Suprapubic skin (tissue), 4 donors: ENCODE measurements at regions not wholly inside any gene's neighbourhood (a gene's known extent, or its start where the extent isn't known, plus 50 kb on each side); places are given as distances from the start of the nearest gene placed in this dataset.

Experiments used
- EP300 ChIP-seq: sonication (generic); formaldehyde crosslinking; IDR thresholded peaks from one replicate; pipeline ENCODE4 v1.6.1; 2017; ENCODE audit warnings: antibody characterized with exemption
- POLR2A ChIP-seq, 2 donors: fragments of 450-650 bp; IDR thresholded peaks; one replicate each; pipeline ENCODE4 v1.6.1; 2017; ENCODE audit warnings: antibody characterized with exemption in 2 of 2, mild to moderate bottlenecking in 2 of 2, moderate library complexity in 2 of 2
- POLR2AphosphoS5 ChIP-seq, 3 donors: sonication (generic); formaldehyde crosslinking; IDR thresholded peaks; one replicate each; pipeline ENCODE4 v1.6.1; 2017; ENCODE audit warnings: antibody characterized with exemption in 3 of 3
- TF ChIP-seq, protein P1 (sequence below), 2 donors: fragments of 200-600 bp in 1 of 2; fragments of 450-650 bp in 1 of 2; sonication (generic) in 1 of 2; IDR thresholded peaks; one replicate each; pipeline ENCODE4 v1.5.1; 2016 to 2019; ENCODE audit warnings: antibody characterized with exemption in 2 of 2, mild to moderate bottlenecking in 1 of 2, moderate library complexity in 1 of 2

DNA sequence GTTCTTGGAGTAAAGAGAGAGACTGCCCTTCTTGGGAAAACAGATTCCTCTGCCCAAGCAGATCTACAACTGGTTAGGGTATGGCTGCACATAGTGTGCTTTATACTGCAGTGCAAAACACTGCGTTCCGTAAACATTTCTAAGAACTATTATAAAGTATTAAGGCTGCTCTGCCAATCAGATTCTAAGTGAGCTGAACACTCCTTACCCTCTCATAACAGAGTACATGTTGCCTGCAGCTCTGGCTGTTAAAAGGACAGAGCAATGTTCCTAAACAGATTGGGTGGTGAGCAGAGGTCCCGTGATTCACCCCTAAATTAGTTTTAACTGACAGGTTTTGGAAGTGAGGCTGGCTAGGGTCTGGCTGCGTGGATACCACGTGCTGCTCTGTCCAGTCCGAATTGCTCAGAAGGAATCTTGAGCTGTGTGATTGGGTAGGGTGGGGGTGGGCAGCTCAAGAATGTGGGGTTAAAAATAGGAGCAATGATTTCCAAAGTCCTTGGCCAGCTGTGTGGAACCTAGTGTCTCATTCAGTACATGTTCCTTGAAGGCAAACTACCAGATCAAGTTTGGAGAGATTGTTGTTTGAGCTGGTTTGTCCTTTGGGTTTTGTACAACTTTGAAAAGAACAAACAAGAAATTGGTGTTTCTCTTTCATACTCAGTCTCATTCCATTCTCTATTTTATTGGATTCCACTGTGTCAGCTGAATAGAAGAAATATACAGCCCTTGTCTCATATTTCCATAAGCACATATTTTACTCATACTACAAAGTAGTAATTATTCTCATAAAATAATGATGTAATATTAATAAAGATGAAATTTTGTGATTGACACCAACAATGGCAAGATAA lies 497.6 kb upstream of the CD180 start:
- TF ChIP-seq, protein P1, sequence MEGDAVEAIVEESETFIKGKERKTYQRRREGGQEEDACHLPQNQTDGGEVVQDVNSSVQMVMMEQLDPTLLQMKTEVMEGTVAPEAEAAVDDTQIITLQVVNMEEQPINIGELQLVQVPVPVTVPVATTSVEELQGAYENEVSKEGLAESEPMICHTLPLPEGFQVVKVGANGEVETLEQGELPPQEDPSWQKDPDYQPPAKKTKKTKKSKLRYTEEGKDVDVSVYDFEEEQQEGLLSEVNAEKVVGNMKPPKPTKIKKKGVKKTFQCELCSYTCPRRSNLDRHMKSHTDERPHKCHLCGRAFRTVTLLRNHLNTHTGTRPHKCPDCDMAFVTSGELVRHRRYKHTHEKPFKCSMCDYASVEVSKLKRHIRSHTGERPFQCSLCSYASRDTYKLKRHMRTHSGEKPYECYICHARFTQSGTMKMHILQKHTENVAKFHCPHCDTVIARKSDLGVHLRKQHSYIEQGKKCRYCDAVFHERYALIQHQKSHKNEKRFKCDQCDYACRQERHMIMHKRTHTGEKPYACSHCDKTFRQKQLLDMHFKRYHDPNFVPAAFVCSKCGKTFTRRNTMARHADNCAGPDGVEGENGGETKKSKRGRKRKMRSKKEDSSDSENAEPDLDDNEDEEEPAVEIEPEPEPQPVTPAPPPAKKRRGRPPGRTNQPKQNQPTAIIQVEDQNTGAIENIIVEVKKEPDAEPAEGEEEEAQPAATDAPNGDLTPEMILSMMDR (IDR thresholded peaks at IDR 0.05): no peak
- TF ChIP-seq POLR2A (IDR thresholded peaks at IDR 0.05) (no peak), POLR2AphosphoS5 (IDR thresholded peaks at IDR 0.05) (peak in 2 of 3 donors; percentile 49 to 69), EP300 (peak; percentile 92)
